ENCODE measurements at regions not wholly inside any gene's neighbourhood (a gene's known extent, or its start where the extent isn't known, plus 50 kb on each side); places are given as distances from the start of the nearest gene placed in this dataset.

GRCh38 chr9:12956261-12956660, 181.4 kb downstream of the LURAP1L start:
- Histone ChIP-seq H3K4me3 (no peak overlapping the region), H3K9me3 (0 out of 3 replicates have a peak, but pooled peaks cover 5% of the 10 kb centered on the region), H3K4me2 (no peak overlapping the region), H3K4me1 (0 out of 3 replicates have a peak, but pooled peaks cover 3% of the 10 kb centered on the region), H3K27ac (peak overlapping the region in 1 of 2 experiments; percentile 34; a peak in 2 of 6 replicates)
- DNase-seq (ENCODE audit: low read depth in 1 of 2, low spot score in 1 of 2) (no peak), FAIRE-seq (no peak), ATAC-seq (no peak)
- 68% methylated on average over 3 of the region's 3 CpGs for WGBS (ENCODE audit: missing lambda C conversion rate)
- CTCF ChIA-PET, result no interaction called here
- POLR2A ChIA-PET, result no interaction called here
- TF ChIP-seq EHF (CRISPR knock-in tag; IDR thresholded peaks at IDR 0.05) (no peak), NFE2L2 (conservative IDR thresholded peaks at IDR 0.05; ENCODE audit: low read length) (no peak), CTCF (IDR thresholded peaks at IDR 0.05) (no peak), E2F6 (IDR thresholded peaks at IDR 0.05; ENCODE audit: borderline replicate concordance, low read depth) (no peak), GATA3 (IDR thresholded peaks at IDR 0.05; ENCODE audit: borderline replicate concordance) (no peak)

- CTCF ChIA-PET, result interaction anchor here (0.6 kb wide), 1 partner anchor 570 kb away, joined by 4 read pairs; no protein-coding TSS in a partner anchor
- no peak for ATAC-seq
Observed at GRCh38 chr9:12956805-12957204, 182.0 kb downstream of the LURAP1L start.

GRCh38 chr9:12958279-12958678, 183.5 kb downstream of the LURAP1L start:
- no peak for TF ChIP-seq MAFK (IDR thresholded peaks at IDR 0.05; ENCODE audit: partially characterized antibody)
- TF ChIP-seq JUN (IDR thresholded peaks at IDR 0.05), result no peak
- no peak for TF ChIP-seq ZSCAN20 (CRISPR knock-in tag; IDR thresholded peaks at IDR 0.05)
- 0 out of 3 replicates have a peak, but pooled peaks cover 5% of the 10 kb centered on the region for H3K4me1 ChIP-seq
- H3K4me2 ChIP-seq, result no peak overlapping the region
- POLR2A ChIA-PET, result no interaction called here
- no peak for ATAC-seq
- DNase-seq (ENCODE audit: low read depth in 1 of 2, low spot score in 1 of 2), result no peak
- FAIRE-seq, result no peak
- CTCF ChIA-PET, result interaction anchor here (0.6 kb wide), 1 partner anchor 76 kb away, joined by 5 read pairs; no protein-coding TSS in a partner anchor
- H3K27ac ChIP-seq, result no peak overlapping the region
- H3K4me3 ChIP-seq, result no peak overlapping the region
- WGBS (ENCODE audit: missing lambda C conversion rate), result 72% methylated on average over 3 of the region's 3 CpGs
- 0 out of 3 replicates have a peak, but pooled peaks cover 5% of the 10 kb centered on the region for H3K9me3 ChIP-seq

More at GRCh38 chr9:12956805-12957204, 182.0 kb downstream of the LURAP1L start:
- TF ChIP-seq SREBF2 (IDR thresholded peaks at IDR 0.05) (no peak), CBX8 (IDR thresholded peaks at IDR 0.05) (no peak)
- WGBS (ENCODE audit: missing lambda C conversion rate), result 93% methylated on average over 4 of the region's 4 CpGs
- FAIRE-seq (no peak), DNase-seq (ENCODE audit: low read depth in 1 of 2, low spot score in 1 of 2) (no peak)
- Histone ChIP-seq H3K4me1 (0 out of 3 replicates have a peak, but pooled peaks cover 5% of the 10 kb centered on the region), H3K4me3 (no peak overlapping the region), H3K4me2 (no peak overlapping the region), H3K9me3 (0 out of 3 replicates have a peak, but pooled peaks cover 5% of the 10 kb centered on the region), H3K27ac (no peak overlapping the region)
- POLR2A ChIA-PET, result no interaction called here

GRCh38 chr9:12958708-12959107, 183.9 kb downstream of the LURAP1L start:
- TF ChIP-seq RFX5 (IDR thresholded peaks at IDR 0.05) (no peak), REST (IDR thresholded peaks at IDR 0.05) (no peak), NPAS2 (CRISPR knock-in tag; IDR thresholded peaks at IDR 0.05; ENCODE audit: borderline replicate concordance) (no peak), SMC3 (IDR thresholded peaks at IDR 0.05) (no peak), HEYL (CRISPR knock-in tag; IDR thresholded peaks at IDR 0.05) (no peak), PBX3 (IDR thresholded peaks at IDR 0.05) (no peak), POLR2A (IDR thresholded peaks at IDR 0.05; ENCODE audit: low read length) (no peak), KDM1A (IDR thresholded peaks at IDR 0.05; ENCODE audit: low read depth) (no peak), PHF8 (IDR thresholded peaks at IDR 0.05; ENCODE audit: borderline replicate concordance, low read depth) (no peak), KDM5A (IDR thresholded peaks at IDR 0.05) (no peak), RCOR1 (IDR thresholded peaks at IDR 0.05; ENCODE audit: low read depth, low read length) (no peak), NR3C1 (IDR thresholded peaks at IDR 0.05) (no peak), HOXB13 (CRISPR knock-in tag; IDR thresholded peaks at IDR 0.05; ENCODE audit: low read depth) (no peak), TFCP2L1 (CRISPR knock-in tag; IDR thresholded peaks at IDR 0.05) (no peak), CHD2 (IDR thresholded peaks at IDR 0.05; ENCODE audit: low read length, partially characterized antibody) (no peak)
- 40% methylated on average over 3 of the region's 3 CpGs for WGBS (ENCODE audit: missing lambda C conversion rate)
- Histone ChIP-seq H3K4me1 (0 out of 3 replicates have a peak, but pooled peaks cover 5% of the 10 kb centered on the region), H3K4me3 (no peak overlapping the region), H3K27ac (no peak overlapping the region), H3K4me2 (no peak overlapping the region), H3K9me3 (0 out of 3 replicates have a peak, but pooled peaks cover 5% of the 10 kb centered on the region)
- no peak for FAIRE-seq
- no peak for ATAC-seq
- DNase-seq (ENCODE audit: low read depth in 1 of 2, low spot score in 1 of 2), result no peak
- POLR2A ChIA-PET, result no interaction called here
- CTCF ChIA-PET, result no interaction called here

All from A549 (cell line).